K562 (cell line): ENCODE measurements at regions not wholly inside any gene's neighbourhood (a gene's known extent, or its start where the extent isn't known, plus 50 kb on each side); places are given as distances from the start of the nearest gene placed in this dataset.

Experiments used
- ATAC-seq: fragments of 200-7000 bp; cut with Tn5 transposase; 3 replicates; pipeline ENCODE4 v1.9.1; 2020; ENCODE audit warnings: moderate library complexity
- BruUV-seq: library from RNA; stranded (reverse); fragments of 400-500 nt; replicated peaks from 2 replicates; lab custom pipeline; 2021; lab: Mats Ljungman, UMichigan
- CTCF ChIA-PET: fragments of 300-600 bp; formaldehyde crosslinking; extraction: SDS; loops from one replicate; lab custom pipeline; 2021; ENCODE audit warnings: low intra/inter-chr PET ratio; lab: Yijun Ruan, JAX
- POLR2A ChIA-PET: fragments of 300-600, 350-650 bp; sonication (Branson Sonifier 250); formaldehyde crosslinking; extraction: SDS; loops from one replicate; lab custom pipeline; 2021; ENCODE audit warnings: antibody characterized with exemption, inconsistent platforms; lab: Yijun Ruan, JAX
- DNase-seq, 4 experiments: peaks; one replicate each; pipeline versions ENCODE4 v3.0.0 to v3.0.0-alpha.2; 2011 to 2018; ENCODE audit warnings: low spot score in 3 of 4, mixed read lengths in 3 of 4; ENCODE audit errors: extremely low read depth in 1 of 4
- FAIRE-seq: peaks from 2 replicates; lab custom pipeline; 2011; peaks lifted over from hg19 to GRCh38; lab: Jason Lieb, UNC
- H2AFZ ChIP-seq: 2 replicates; pipeline ENCODE4 v1.6.0; 2011; ENCODE audit warnings: low read depth, low read length, control low read depth, inconsistent platforms
- H3K27ac ChIP-seq: fragments of 200-600 bp; 3 replicates; pipeline ENCODE4 v1.8.0; 2011; ENCODE audit warnings: low read depth, mild to moderate bottlenecking, control low read depth, inconsistent platforms, low read length, moderate library complexity, mixed read lengths; ENCODE audit errors: extremely low read depth
- H3K27me3 ChIP-seq, 2 experiments: fragments of 300-600 bp in 1 of 2; 2 replicates in 1 of 2; 3 replicates in 1 of 2; pipeline versions ENCODE4 v1.6.0 to v1.8.0; 2011; ENCODE audit warnings: inconsistent platforms in 2 of 2, low read length in 2 of 2, mild to moderate bottlenecking in 1 of 2, mixed read lengths in 1 of 2, moderate library complexity in 1 of 2; ENCODE audit not compliant: control insufficient read depth in 2 of 2, insufficient read depth in 2 of 2
- H3K36me3 ChIP-seq: fragments of 300-600 bp; 3 replicates; pipeline ENCODE4 v1.8.0; 2011; ENCODE audit warnings: mild to moderate bottlenecking, low read length, inconsistent platforms; ENCODE audit not compliant: control insufficient read depth, insufficient read depth
- H3K4me1 ChIP-seq, 2 experiments: fragments of 200-600 bp in 1 of 2; replicated peaks in 1 of 2; 2 replicates in 1 of 2; 3 replicates in 1 of 2; pipeline versions ENCODE4 v1.5.1 to v1.8.0; 2011; ENCODE audit warnings: inconsistent platforms in 2 of 2, low read length in 2 of 2, mild to moderate bottlenecking in 1 of 2, mixed read lengths in 1 of 2, moderate library complexity in 1 of 2; ENCODE audit not compliant: control insufficient read depth in 2 of 2, insufficient read depth in 2 of 2
- H3K4me2 ChIP-seq: 2 replicates; pipeline ENCODE4 v1.6.1; 2011; ENCODE audit warnings: low read length, control low read depth, inconsistent platforms, mixed read lengths; ENCODE audit not compliant: insufficient read depth
- H3K4me3 ChIP-seq: fragments of 200-600 bp; sonication (generic), shearing (Covaris generic); 2 replicates; pipeline ENCODE4 v1.5.1; 2016; ENCODE audit warnings: control low read depth, inconsistent platforms
- H3K79me2 ChIP-seq: fragments of 200-600 bp; 3 replicates; pipeline ENCODE4 v1.8.0; 2011; ENCODE audit warnings: low read length, inconsistent platforms; ENCODE audit not compliant: control insufficient read depth, insufficient read depth
- H3K9ac ChIP-seq, 2 experiments: 2 replicates each; pipeline versions ENCODE4 v1.6.0 to v1.6.1; 2011; ENCODE audit warnings: low read depth in 2 of 2, low read length in 2 of 2, control low read depth in 1 of 2, inconsistent platforms in 1 of 2, mild to moderate bottlenecking in 1 of 2, mixed read lengths in 1 of 2; ENCODE audit not compliant: insufficient read depth in 1 of 2
- H3K9me1 ChIP-seq: one replicate; pipeline ENCODE4 v1.6.0; 2011; ENCODE audit warnings: inconsistent platforms, mild to moderate bottlenecking, low read length, moderate library complexity; ENCODE audit not compliant: control insufficient read depth, insufficient read depth
- H3K9me3 ChIP-seq: replicated peaks from 2 replicates; pipeline ENCODE4 v1.5.1; 2011; ENCODE audit warnings: low read depth, low read length, inconsistent platforms; ENCODE audit not compliant: control insufficient read depth, insufficient read depth
- H4K20me1 ChIP-seq: replicated peaks from 2 replicates; pipeline ENCODE4 v1.6.1; 2011; ENCODE audit warnings: low read length, inconsistent platforms, mixed read lengths; ENCODE audit not compliant: control insufficient read depth, insufficient read depth
- HNRNPK ChIP-seq: fragments of 200-400 bp; formaldehyde crosslinking; IDR thresholded peaks from one replicate; pipeline ENCODE4 v1.6.1; 2018; ENCODE audit warnings: mild to moderate bottlenecking, low read depth, low read length; ENCODE audit not compliant: poor library complexity, severe bottlenecking
- MLLT1 ChIP-seq, 2 experiments: fragments of 450-650 bp; IDR thresholded peaks; 2 replicates each; pipeline ENCODE4 v1.6.1; 2016
- MYBL2 ChIP-seq, 2 experiments: fragments of 450-650 bp in 1 of 2; sonication (generic) in 1 of 2; formaldehyde crosslinking in 1 of 2; IDR thresholded peaks; 2 replicates each; pipeline versions ENCODE4 v1.6.1 to v1.8.1; 2017 to 2022; ENCODE audit warnings: borderline replicate concordance in 1 of 2, inconsistent platforms in 1 of 2, low read depth in 1 of 2, mild to moderate bottlenecking in 1 of 2, missing genetic modification reagents in 1 of 2, moderate library complexity in 1 of 2
- PCBP2 ChIP-seq: fragments of 200-400 bp; formaldehyde crosslinking; IDR thresholded peaks from 2 replicates; pipeline ENCODE4 v1.6.1; 2018; ENCODE audit warnings: low read length, low read depth, mild to moderate bottlenecking, moderate library complexity; ENCODE audit not compliant: poor library complexity, severe bottlenecking
- PYGO2 ChIP-seq: fragments of 450-650 bp; IDR thresholded peaks from 2 replicates; pipeline ENCODE4 v1.6.1; 2016; ENCODE audit warnings: mild to moderate bottlenecking, missing genetic modification characterization, moderate library complexity, missing compliant biosample characterization
- RBM25 ChIP-seq: fragments of 200-400 bp; formaldehyde crosslinking; IDR thresholded peaks from 2 replicates; pipeline ENCODE4 v1.6.1; 2018; ENCODE audit warnings: low read length, low read depth, moderate library complexity; ENCODE audit not compliant: severe bottlenecking
- WGBS: fragments of 100-300 bp; shearing (Covaris generic); methylation state at CpG from one replicate; pipeline ENCODE4 v1.1.6; 2016; ENCODE audit warnings: low coverage, mixed read lengths; ENCODE audit not compliant: insufficient coverage; ENCODE audit errors: missing lambda C conversion rate; 5-methylcytosine and 5-hydroxymethylcytosine counted together
- in situ Hi-C: fragments of 300-500 bp; cut with MboI; formaldehyde crosslinking; loops from 4 replicates; pipeline ENCODE4 v1.15.0; 2018; ENCODE audit warnings: inconsistent platforms, mixed read lengths
- intact Hi-C: fragments of 100-400 bp; cut with micrococcal nuclease; formaldehyde crosslinking; loops from 2 replicates; pipeline ENCODE4 v1.14.2; 2022
- TF ChIP-seq, protein P1 (sequence below): fragments of 250-450 bp; sonication (Bioruptor Pico); IDR thresholded peaks from 2 replicates; pipeline ENCODE4 v1.8.0; 2022; ENCODE audit warnings: inconsistent platforms, mild to moderate bottlenecking, moderate library complexity, borderline replicate concordance

GRCh38 chr20:16952965-16953364 is 204.8 kb downstream of the OTOR start (continued):
- TF ChIP-seq, protein P1, sequence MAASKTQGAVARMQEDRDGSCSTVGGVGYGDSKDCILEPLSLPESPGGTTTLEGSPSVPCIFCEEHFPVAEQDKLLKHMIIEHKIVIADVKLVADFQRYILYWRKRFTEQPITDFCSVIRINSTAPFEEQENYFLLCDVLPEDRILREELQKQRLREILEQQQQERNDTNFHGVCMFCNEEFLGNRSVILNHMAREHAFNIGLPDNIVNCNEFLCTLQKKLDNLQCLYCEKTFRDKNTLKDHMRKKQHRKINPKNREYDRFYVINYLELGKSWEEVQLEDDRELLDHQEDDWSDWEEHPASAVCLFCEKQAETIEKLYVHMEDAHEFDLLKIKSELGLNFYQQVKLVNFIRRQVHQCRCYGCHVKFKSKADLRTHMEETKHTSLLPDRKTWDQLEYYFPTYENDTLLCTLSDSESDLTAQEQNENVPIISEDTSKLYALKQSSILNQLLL, result no peak
- TF ChIP-seq HNRNPK (no peak), PYGO2 (tag) (no peak)

DNA sequence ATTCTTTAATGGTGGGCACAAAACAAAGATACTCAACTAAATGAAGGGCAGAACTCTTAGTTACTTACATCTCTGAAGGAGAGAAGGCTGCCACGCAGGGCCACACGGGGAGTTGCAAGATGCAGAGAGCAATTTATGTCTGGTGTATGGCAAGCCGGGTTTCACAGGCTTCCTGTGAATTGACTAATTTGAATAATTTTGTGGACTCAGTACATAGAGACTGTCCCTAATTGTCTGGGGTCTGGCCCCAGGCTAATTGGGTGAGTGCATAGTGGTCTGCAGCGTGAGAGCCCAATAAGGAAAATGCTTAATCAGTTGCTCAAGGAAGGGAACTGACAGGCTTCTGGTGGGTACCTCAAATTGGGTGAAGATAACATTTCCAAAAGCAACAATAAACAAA is 205.7 kb downstream of the OTOR start:
- H3K9ac ChIP-seq, result no peak overlapping the region
- POLR2A ChIA-PET, result no interaction called here
- intact Hi-C loops (no loop called here), in situ Hi-C loops (no loop called here)
- H3K79me2 ChIP-seq, result no peaks in the 10 kb centered on the region
- no peaks in the 10 kb centered on the region for H3K9me3 ChIP-seq
- no peak overlapping the region for H2AFZ ChIP-seq
- no peak overlapping the region for H3K4me2 ChIP-seq
- 0% methylated on average over 4 of the region's 4 CpGs for WGBS
- TF ChIP-seq MLLT1 (IDR thresholded peaks at IDR 0.05) (no peak), RBM25 (no peak), MYBL2 (IDR thresholded peaks at IDR 0.05; ENCODE audit: low read depth) (no peak), MYBL2 (CRISPR knock-in tag; IDR thresholded peaks at IDR 0.05; ENCODE audit: borderline replicate concordance) (no peak), PCBP2 (no peak)
- TF ChIP-seq, all 486 proteins: peak for 0
- no peaks in the 10 kb centered on the region for H3K4me1 ChIP-seq
- CTCF ChIA-PET, result no interaction called here
- no peaks in the 10 kb centered on the region for H3K36me3 ChIP-seq
- FAIRE-seq (no peak), DNase-seq (no peak), ATAC-seq (no peak)
- no peaks in the 10 kb centered on the region for H3K27me3 ChIP-seq
- no peaks in the 10 kb centered on the region for H3K9me1 ChIP-seq
- H3K27ac ChIP-seq, result no peak overlapping the region
- no peak overlapping the region for H3K4me3 ChIP-seq
- no peaks in the 10 kb centered on the region for H4K20me1 ChIP-seq
- no TSS peak for BruUV-seq
